ENCODE measurements at regions not wholly inside any gene's neighbourhood (a gene's known extent, or its start where the extent isn't known, plus 50 kb on each side); places are given as distances from the start of the nearest gene placed in this dataset.

- H3K4me2 ChIP-seq: no peak overlapping the region
These were observed 1122.8 kb upstream of the ATXN8OS start for GRCh38 chr13:68984688-68985319.

GRCh38 chr13:68982961-68983619 lies 1124.5 kb upstream of the ATXN8OS start:
- H3K9ac ChIP-seq: no peak overlapping the region
- H4K20me1 ChIP-seq (ENCODE audit: insufficient read depth): no peaks in the 10 kb centered on the region
- no peak for TF ChIP-seq CTCF (conservative IDR thresholded peaks at IDR 0.05; ENCODE audit: low read depth, low read length)
- no peak overlapping the region for H3K27ac ChIP-seq
- no peaks in the 10 kb centered on the region for H3K27me3 ChIP-seq (ENCODE audit: insufficient read depth, low read depth)
- H3K4me1 ChIP-seq (ENCODE audit: low read depth, poor library complexity, severe bottlenecking): no peaks in the 10 kb centered on the region
- H3K4me2 ChIP-seq: no peak overlapping the region
- H3K36me3 ChIP-seq (ENCODE audit: insufficient read depth): no peaks in the 10 kb centered on the region
- H3K4me3 ChIP-seq (IDR thresholded peaks at IDR 0.05; ENCODE audit: insufficient read depth, low read depth, low read length): no peak overlapping the region
- H2AFZ ChIP-seq (ENCODE audit: low read depth): no peak overlapping the region
- H3K79me2 ChIP-seq (ENCODE audit: insufficient read depth, low read depth): no peaks in the 10 kb centered on the region

More at GRCh38 chr13:68984688-68985319, 1122.8 kb upstream of the ATXN8OS start:
- no peak overlapping the region for H3K9ac ChIP-seq
- H3K4me3 ChIP-seq (IDR thresholded peaks at IDR 0.05; ENCODE audit: insufficient read depth, low read depth, low read length): no peak overlapping the region
- no peaks in the 10 kb centered on the region for H3K4me1 ChIP-seq (ENCODE audit: low read depth, poor library complexity, severe bottlenecking)
- H3K36me3 ChIP-seq (ENCODE audit: insufficient read depth): no peaks in the 10 kb centered on the region
- no peak overlapping the region for H2AFZ ChIP-seq (ENCODE audit: low read depth)
- TF ChIP-seq CTCF (conservative IDR thresholded peaks at IDR 0.05; ENCODE audit: low read depth, low read length): no peak
- H3K27me3 ChIP-seq (ENCODE audit: insufficient read depth, low read depth): no peaks in the 10 kb centered on the region
- no peak overlapping the region for H3K27ac ChIP-seq
- no peaks in the 10 kb centered on the region for H4K20me1 ChIP-seq (ENCODE audit: insufficient read depth)
- H3K79me2 ChIP-seq (ENCODE audit: insufficient read depth, low read depth): no peaks in the 10 kb centered on the region

DNA sequence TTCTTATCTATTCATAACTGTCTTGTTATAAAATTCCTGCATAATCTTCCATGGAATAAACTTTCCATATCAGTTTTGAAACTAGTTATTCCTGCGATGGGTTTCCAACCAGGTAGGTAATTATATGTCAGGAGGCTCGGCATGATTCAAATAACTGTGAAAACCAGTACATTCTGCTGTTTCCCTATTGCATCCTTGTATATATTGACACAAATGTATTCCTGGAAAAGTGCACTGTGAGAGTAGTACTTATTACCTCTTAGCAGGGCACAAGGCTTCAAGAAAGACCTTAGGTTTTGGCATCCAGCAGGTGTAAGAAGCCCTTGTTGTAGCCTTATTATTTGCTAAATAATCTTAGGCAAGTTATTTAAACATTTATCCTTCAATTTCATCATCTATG lies 1131.3 kb upstream of the ATXN8OS start:
- Histone ChIP-seq H3K27me3 (ENCODE audit: insufficient read depth, low read depth) (no peaks in the 10 kb centered on the region), H3K4me2 (no peak overlapping the region), H3K4me1 (ENCODE audit: low read depth, poor library complexity, severe bottlenecking) (no peaks in the 10 kb centered on the region), H2AFZ (ENCODE audit: low read depth) (no peak overlapping the region), H3K27ac (no peak overlapping the region), H3K9ac (no peak overlapping the region), H3K36me3 (ENCODE audit: insufficient read depth) (no peaks in the 10 kb centered on the region), H4K20me1 (ENCODE audit: insufficient read depth) (no peaks in the 10 kb centered on the region), H3K4me3 (IDR thresholded peaks at IDR 0.05; ENCODE audit: insufficient read depth, low read depth, low read length) (no peak overlapping the region), H3K79me2 (ENCODE audit: insufficient read depth, low read depth) (no peaks in the 10 kb centered on the region)
- no peak for TF ChIP-seq CTCF (conservative IDR thresholded peaks at IDR 0.05; ENCODE audit: low read depth, low read length)

GRCh38 chr13:68970532-68970931 lies 1137.1 kb upstream of the ATXN8OS start:
- no peak for TF ChIP-seq CTCF (conservative IDR thresholded peaks at IDR 0.05; ENCODE audit: low read depth, low read length)
- no peaks in the 10 kb centered on the region for H3K4me1 ChIP-seq (ENCODE audit: low read depth, poor library complexity, severe bottlenecking)
- H3K27me3 ChIP-seq (ENCODE audit: insufficient read depth, low read depth): no peaks in the 10 kb centered on the region
- no peak overlapping the region for H2AFZ ChIP-seq (ENCODE audit: low read depth)
- no peak overlapping the region for H3K27ac ChIP-seq
- no peak overlapping the region for H3K9ac ChIP-seq
- no peak overlapping the region for H3K4me2 ChIP-seq
- no peak overlapping the region for H3K4me3 ChIP-seq (IDR thresholded peaks at IDR 0.05; ENCODE audit: insufficient read depth, low read depth, low read length)
- H3K36me3 ChIP-seq (ENCODE audit: insufficient read depth): no peaks in the 10 kb centered on the region
- H4K20me1 ChIP-seq (ENCODE audit: insufficient read depth): no peaks in the 10 kb centered on the region
- no peaks in the 10 kb centered on the region for H3K79me2 ChIP-seq (ENCODE audit: insufficient read depth, low read depth)
